Lung (tissue), 11 donors: ENCODE measurements at regions not wholly inside any gene's neighbourhood (a gene's known extent, or its start where the extent isn't known, plus 50 kb on each side); places are given as distances from the start of the nearest gene placed in this dataset.

Experiments
- ATAC-seq: fragments of 200-7000 bp; cut with Tn5 transposase; one replicate; pipeline ENCODE4 v1.9.1; 2020; ENCODE audit warnings: moderate number of reproducible peaks; ENCODE audit not compliant: insufficient read depth, low FRiP score
- DNase-seq, 3 donors: peaks; one replicate each; pipeline ENCODE4 v3.0.0-alpha.2; 2013 to 2017
- H3K27ac ChIP-seq, 2 donors: one replicate each; pipeline ENCODE4 v1.5.1; 2013; ENCODE audit warnings: mild to moderate bottlenecking in 2 of 2, moderate library complexity in 2 of 2, control low read depth in 1 of 2, inconsistent platforms in 1 of 2, low read depth in 1 of 2, low read length in 1 of 2
- H3K27me3 ChIP-seq, 3 donors: one replicate each; pipeline ENCODE4 v1.5.1; 2013; ENCODE audit warnings: low read length in 2 of 3; ENCODE audit not compliant: control insufficient read depth in 3 of 3, insufficient read depth in 3 of 3
- H3K36me3 ChIP-seq, 4 donors: one replicate each; pipeline ENCODE4 v1.5.1; 2013; ENCODE audit warnings: low read length in 4 of 4, mild to moderate bottlenecking in 1 of 4, moderate library complexity in 1 of 4; ENCODE audit not compliant: control insufficient read depth in 4 of 4, insufficient read depth in 4 of 4
- H3K4me1 ChIP-seq, 5 donors: one replicate each; pipeline ENCODE4 v1.5.1; 2013; ENCODE audit warnings: low read length in 5 of 5, mild to moderate bottlenecking in 2 of 5, moderate library complexity in 1 of 5; ENCODE audit not compliant: control insufficient read depth in 5 of 5, insufficient read depth in 5 of 5
- H3K4me3 ChIP-seq: one replicate; pipeline ENCODE4 v1.5.1; 2013; ENCODE audit warnings: mild to moderate bottlenecking, control low read depth, moderate library complexity
- H3K9ac ChIP-seq, 2 donors: one replicate each; pipeline ENCODE4 v1.5.1; 2013; ENCODE audit warnings: low read length in 2 of 2, control low read depth in 1 of 2; ENCODE audit not compliant: insufficient read depth in 1 of 2
- H3K9me3 ChIP-seq, 4 donors: one replicate each; pipeline ENCODE4 v1.5.1; 2013; ENCODE audit warnings: low read length in 3 of 4, mild to moderate bottlenecking in 1 of 4, moderate library complexity in 1 of 4; ENCODE audit not compliant: control insufficient read depth in 4 of 4, insufficient read depth in 3 of 4
- CTCF ChIP-seq: IDR thresholded peaks from 2 replicates; pipeline ENCODE4 v1.5.1; 2012; ENCODE audit warnings: mild to moderate bottlenecking; ENCODE audit errors: control extremely low read depth, extremely low read depth
- WGBS, 2 donors: extraction: QIAGEN DNeasy Blood & Tissue Kit; methylation state at CpG; one replicate each; pipeline ENCODE4 v1.1.7; 2013; 5-methylcytosine and 5-hydroxymethylcytosine counted together
- donor health status: control.
- donor health status: control.
- donor health status: Bipolar disorder and iron deficiency.
- donor health status: healthy.
- donor health status: DM: yes; HTN: yes; CAD: no.

GRCh38 chrY:15800021-15800420 lies 1275.7 kb downstream of the NLGN4Y start:
- Histone ChIP-seq H3K4me3 (no peak overlapping the region), H3K9me3 (no peaks in the 10 kb centered on the region), H3K4me1 (no peaks in the 10 kb centered on the region), H3K36me3 (no peaks in the 10 kb centered on the region), H3K27ac (no peak overlapping the region), H3K27me3 (no peaks in the 10 kb centered on the region), H3K9ac (no peak overlapping the region)
- TF ChIP-seq CTCF, result no peak
- no peak for DNase-seq
- WGBS, 2 donors, result 28% methylated on average over 3 of the region's 3 CpGs; no CpG with 5 or more reads in 1 of the 2 donors
- ATAC-seq, result no peak

- DNase-seq (no peak), ATAC-seq (no peak)
- Histone ChIP-seq H3K4me1 (no peaks in the 10 kb centered on the region), H3K36me3 (no peaks in the 10 kb centered on the region), H3K4me3 (no peak overlapping the region), H3K27me3 (no peaks in the 10 kb centered on the region), H3K9me3 (no peaks in the 10 kb centered on the region), H3K27ac (no peak overlapping the region), H3K9ac (no peak overlapping the region)
- no peak for TF ChIP-seq CTCF
These were observed 1281.7 kb downstream of the NLGN4Y start for GRCh38 chrY:15805985-15806384.

GRCh38 chrY:15814241-15814640 lies 1289.9 kb downstream of the NLGN4Y start:
- no peaks in the 10 kb centered on the region for H3K9me3 ChIP-seq
- H3K9ac ChIP-seq, result no peak overlapping the region
- no peaks in the 10 kb centered on the region for H3K4me1 ChIP-seq
- H3K27ac ChIP-seq, result no peak overlapping the region
- ATAC-seq (no peak), DNase-seq (no peak)
- no peak for TF ChIP-seq CTCF
- no peaks in the 10 kb centered on the region for H3K27me3 ChIP-seq
- H3K36me3 ChIP-seq, result no peaks in the 10 kb centered on the region
- WGBS, 2 donors, result 82% methylated on average over 6 of the region's 6 CpGs; no CpG with 5 or more reads in 1 of the 2 donors
- no peak overlapping the region for H3K4me3 ChIP-seq
